B cell (primary cell): ENCODE measurements at regions not wholly inside any gene's neighbourhood (a gene's known extent, or its start where the extent isn't known, plus 50 kb on each side); places are given as distances from the start of the nearest gene placed in this dataset.

Experiments used
- ATAC-seq: fragments of 200-7000 bp; cut with Tn5 transposase; one replicate; pipeline ENCODE4 v1.10.0; 2021; ENCODE audit warnings: low read depth, mild to moderate bottlenecking, moderate number of reproducible peaks, moderate library complexity
- CTCF ChIA-PET: fragments of 350-600 bp; sonication (Branson Sonifier 250); formaldehyde crosslinking; loops from one replicate; lab custom pipeline; 2021; ENCODE audit warnings: antibody characterized with exemption, inconsistent platforms; lab: Charles Lee
- POLR2A ChIA-PET: fragments of 350-600 bp; sonication (Branson Sonifier 250); formaldehyde crosslinking; loops from one replicate; lab custom pipeline; 2021; ENCODE audit warnings: antibody characterized with exemption; lab: Charles Lee
- DNase-seq: peaks from one replicate; pipeline ENCODE4 v3.0.0; 2013
- H2AFZ ChIP-seq: 2 replicates; pipeline ENCODE4 v1.6.1; 2012; ENCODE audit warnings: mild to moderate bottlenecking, low read depth, low read length; ENCODE audit not compliant: insufficient read depth, poor library complexity, severe bottlenecking
- H3K27ac ChIP-seq, 2 donors: 1 replicate in 1 of 2; 2 replicates in 1 of 2; pipeline ENCODE4 v1.5.1; 2012 to 2013; ENCODE audit warnings: low read length in 2 of 2, mild to moderate bottlenecking in 2 of 2, moderate library complexity in 1 of 2
- H3K27me3 ChIP-seq, 4 experiments: fragments of 200-600 bp in 1 of 4; sonication (generic) in 1 of 4; replicated peaks in 1 of 4; 1 replicate in 2 of 4; 2 replicates in 2 of 4; pipeline versions ENCODE4 v1.6.1 to v1.7.0; 2013 to 2016; ENCODE audit warnings: low read length in 3 of 4, mild to moderate bottlenecking in 2 of 4, mixed read lengths in 1 of 4, moderate library complexity in 1 of 4; ENCODE audit not compliant: insufficient read depth in 4 of 4, control insufficient read depth in 3 of 4; ENCODE audit errors: control extremely low read depth in 1 of 4
- H3K36me3 ChIP-seq, 2 experiments: replicated peaks in 1 of 2; 1 replicate in 1 of 2; 2 replicates in 1 of 2; pipeline versions ENCODE4 v1.6.1 to v1.7.1; 2013; ENCODE audit warnings: low read length in 1 of 2; ENCODE audit not compliant: insufficient read depth in 2 of 2, control insufficient read depth in 1 of 2; ENCODE audit errors: control extremely low read depth in 1 of 2, extremely low read depth in 1 of 2
- H3K4me1 ChIP-seq, 2 donors: fragments of 200-600 bp in 1 of 2; sonication (generic) in 1 of 2; 1 replicate in 1 of 2; 2 replicates in 1 of 2; pipeline versions ENCODE4 v1.5.1 to v1.6.1; 2013 to 2017; ENCODE audit warnings: low read length in 2 of 2; ENCODE audit not compliant: control insufficient read depth in 2 of 2, insufficient read depth in 2 of 2
- H3K4me2 ChIP-seq: replicated peaks from 2 replicates; pipeline ENCODE3; 2012; ENCODE audit warnings: mild to moderate bottlenecking, low read depth, low read length; ENCODE audit not compliant: poor library complexity, severe bottlenecking
- H3K4me3 ChIP-seq, 5 experiments: fragments of 200-600 bp in 1 of 5; sonication (generic) in 1 of 5; 1 replicate in 3 of 5; 2 replicates in 2 of 5; pipeline versions ENCODE4 v1.5.1 to v1.7.0; 2011 to 2016; ENCODE audit warnings: low read length in 4 of 5, mild to moderate bottlenecking in 4 of 5, low read depth in 2 of 5, control low read depth in 1 of 5, moderate library complexity in 1 of 5; ENCODE audit not compliant: insufficient read depth in 1 of 5; ENCODE audit errors: control extremely low read depth in 1 of 5, extremely low read depth in 1 of 5
- H3K79me2 ChIP-seq: fragments of 200-600 bp; sonication (generic); one replicate; pipeline ENCODE4 v1.6.0; 2016; ENCODE audit warnings: low read length; ENCODE audit not compliant: control insufficient read depth, insufficient read depth
- H3K9ac ChIP-seq: fragments of 200-600 bp; sonication (generic); 2 replicates; pipeline ENCODE4 v1.6.1; 2017; ENCODE audit warnings: mild to moderate bottlenecking, low read length, moderate library complexity
- H3K9me3 ChIP-seq, 3 donors: one replicate each; pipeline versions ENCODE4 v1.6.1 to v1.7.1; 2013; ENCODE audit warnings: low read length in 2 of 3; ENCODE audit not compliant: control insufficient read depth in 2 of 3, insufficient read depth in 1 of 3; ENCODE audit errors: control extremely low read depth in 1 of 3
- H4K20me1 ChIP-seq: 2 replicates; pipeline ENCODE4 v1.6.0; 2012; ENCODE audit warnings: mild to moderate bottlenecking, low read length; ENCODE audit not compliant: insufficient read depth, control insufficient read depth, poor library complexity, severe bottlenecking
- H3K27ac Mint-ChIP-seq: one replicate; pipeline ENCODE4 v1.8.0; 2021; ENCODE audit warnings: mixed read lengths
- H3K27me3 Mint-ChIP-seq: one replicate; pipeline ENCODE4 v1.8.0; 2021; ENCODE audit warnings: mixed read lengths
- H3K4me1 Mint-ChIP-seq: one replicate; pipeline ENCODE4 v1.8.0; 2021; ENCODE audit warnings: mixed read lengths
- H3K4me3 Mint-ChIP-seq: one replicate; pipeline ENCODE4 v1.8.0; 2021; ENCODE audit warnings: mixed read lengths
- H3K9me3 Mint-ChIP-seq: one replicate; pipeline ENCODE4 v1.8.0; 2022; ENCODE audit warnings: mixed read lengths; ENCODE audit not compliant: insufficient read depth
- CTCF ChIP-seq: fragments of 200-600 bp; IDR thresholded peaks from one replicate; pipeline ENCODE4 v1.8.0; 2022; ENCODE audit warnings: antibody characterized with exemption, mild to moderate bottlenecking
- EZH2 ChIP-seq: IDR thresholded peaks from 2 replicates; pipeline ENCODE4 v1.6.1; 2012; ENCODE audit warnings: borderline replicate concordance, low read depth, mild to moderate bottlenecking, moderate library complexity, low read length; ENCODE audit not compliant: insufficient read depth, poor library complexity, severe bottlenecking
- WGBS: methylation state at CpG from one replicate; pipeline ENCODE4 v1.1.5; 2013; ENCODE audit warnings: missing lambda C conversion rate; ENCODE audit not compliant: insufficient coverage; 5-methylcytosine and 5-hydroxymethylcytosine counted together
- intact Hi-C: fragments of 100-400 bp; cut with micrococcal nuclease; formaldehyde crosslinking; loops from one replicate; pipeline ENCODE4 v1.10.0; 2022

- Histone ChIP-seq H3K4me3 (no peak overlapping the region), H3K4me1 (no peaks in the 10 kb centered on the region), H2AFZ (no peak overlapping the region), H3K9ac (no peak overlapping the region), H3K79me2 (no peaks in the 10 kb centered on the region), H3K4me2 (no peak overlapping the region), H3K27ac (no peak overlapping the region), H4K20me1 (no peaks in the 10 kb centered on the region), H3K27me3 (peaks cover 0 to 13% (median 3%) of the 10 kb centered on the region in 4 experiments), H3K9me3 (peaks cover 0 to 6% (median 6%) of the 10 kb centered on the region in 3 donors), H3K36me3 (no peaks in the 10 kb centered on the region)
- Mint-ChIP-seq H3K27ac (no peak overlapping the region), H3K4me3 (no peak overlapping the region), H3K27me3 (peaks cover 39% of the 10 kb centered on the region), H3K4me1 (no peaks in the 10 kb centered on the region), H3K9me3 (no peaks in the 10 kb centered on the region)
- intact Hi-C loops, result no loop called here
- POLR2A ChIA-PET, result no interaction called here
- DNase-seq (no peak), ATAC-seq (no peak)
- CTCF ChIA-PET, result interaction anchor here (2.4 kb wide), 1 partner anchor 13 kb away, joined by 9 read pairs; no protein-coding TSS in a partner anchor
- no CpG with 5 or more reads among the region's 4 CpGs for WGBS
- no peak for TF ChIP-seq EZH2
- no peak for TF ChIP-seq CTCF
These were observed 92.4 kb upstream of the LEP start for GRCh38 chr7:128148676-128149075.

DNA sequence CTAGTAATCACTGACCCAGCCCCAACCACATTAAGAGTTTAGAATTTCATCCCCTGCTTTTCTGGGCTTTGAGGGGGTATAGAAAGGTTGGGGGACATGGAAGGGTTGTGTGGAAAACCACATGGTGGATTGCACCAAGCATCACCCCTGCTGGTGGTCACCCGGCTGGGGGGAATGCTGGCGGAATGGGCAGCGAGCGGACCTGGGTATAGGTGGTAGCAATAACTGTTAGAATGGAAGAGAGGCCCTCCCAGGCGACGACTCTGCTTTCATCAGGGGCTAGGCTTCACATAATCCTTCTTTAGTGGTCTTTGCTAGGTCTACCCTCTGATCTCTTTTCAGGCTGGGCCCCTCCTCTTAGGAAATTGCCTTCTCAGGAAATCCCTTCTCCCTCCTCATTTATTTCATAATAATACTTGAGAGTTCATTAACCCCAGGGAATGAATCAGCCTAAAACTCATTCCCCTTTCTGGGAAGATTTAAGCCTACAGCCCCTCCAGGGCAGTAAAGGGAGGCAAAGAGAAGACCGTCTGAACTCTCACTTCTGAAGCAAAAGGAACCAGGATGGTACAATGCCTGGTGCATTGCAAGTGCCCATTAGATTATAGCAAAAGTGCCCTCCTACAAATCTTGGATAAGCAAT lies 90.7 kb upstream of the LEP start:
- peaks cover 41% of the 10 kb centered on the region for H3K27me3 Mint-ChIP-seq
- no peak for TF ChIP-seq EZH2
- TF ChIP-seq CTCF, result no peak
- no peak overlapping the region for H3K27ac Mint-ChIP-seq
- no peaks in the 10 kb centered on the region for H4K20me1 ChIP-seq
- no peak overlapping the region for H2AFZ ChIP-seq
- no peaks in the 10 kb centered on the region for H3K4me1 ChIP-seq
- H3K27me3 ChIP-seq, result peaks cover 0 to 13% (median 3%) of the 10 kb centered on the region in 4 experiments
- ATAC-seq (no peak), DNase-seq (no peak)
- no peak overlapping the region for H3K4me3 ChIP-seq
- CTCF ChIA-PET, result no interaction called here
- H3K4me1 Mint-ChIP-seq, result no peaks in the 10 kb centered on the region
- no peak overlapping the region for H3K9ac ChIP-seq
- intact Hi-C loops, result no loop called here
- no peak overlapping the region for H3K27ac ChIP-seq
- POLR2A ChIA-PET, result no interaction called here
- H3K4me3 Mint-ChIP-seq, result no peak overlapping the region
- H3K79me2 ChIP-seq, result no peaks in the 10 kb centered on the region
- H3K9me3 Mint-ChIP-seq, result no peaks in the 10 kb centered on the region
- no peaks in the 10 kb centered on the region for H3K9me3 ChIP-seq
- no peak overlapping the region for H3K4me2 ChIP-seq
- 93% methylated on average over 6 of the region's 7 CpGs for WGBS
- no peaks in the 10 kb centered on the region for H3K36me3 ChIP-seq
